ENCODE measurements at regions not wholly inside any gene's neighbourhood (a gene's known extent, or its start where the extent isn't known, plus 50 kb on each side); places are given as distances from the start of the nearest gene placed in this dataset.

GRCh38 chr12:17642340-17642650, 447.7 kb downstream of the RERGL start:
- H3F3A ChIP-seq (ENCODE audit: control insufficient read depth, insufficient read depth) = no peaks in the 10 kb centered on the region
- no peaks in the 10 kb centered on the region for H3K36me3 ChIP-seq (ENCODE audit: control insufficient read depth, low read length)
- no peaks in the 10 kb centered on the region for H3K79me2 ChIP-seq (ENCODE audit: control insufficient read depth, low read length)
- H3K27ac ChIP-seq (ENCODE audit: low read depth, low read length) = no peak overlapping the region
- H3K27me3 ChIP-seq (ENCODE audit: control insufficient read depth, low read length) = no peaks in the 10 kb centered on the region
- no peaks in the 10 kb centered on the region for H4K20me1 ChIP-seq (ENCODE audit: control insufficient read depth, insufficient read depth, low read depth, low read length)
- TF ChIP-seq, protein P1, sequence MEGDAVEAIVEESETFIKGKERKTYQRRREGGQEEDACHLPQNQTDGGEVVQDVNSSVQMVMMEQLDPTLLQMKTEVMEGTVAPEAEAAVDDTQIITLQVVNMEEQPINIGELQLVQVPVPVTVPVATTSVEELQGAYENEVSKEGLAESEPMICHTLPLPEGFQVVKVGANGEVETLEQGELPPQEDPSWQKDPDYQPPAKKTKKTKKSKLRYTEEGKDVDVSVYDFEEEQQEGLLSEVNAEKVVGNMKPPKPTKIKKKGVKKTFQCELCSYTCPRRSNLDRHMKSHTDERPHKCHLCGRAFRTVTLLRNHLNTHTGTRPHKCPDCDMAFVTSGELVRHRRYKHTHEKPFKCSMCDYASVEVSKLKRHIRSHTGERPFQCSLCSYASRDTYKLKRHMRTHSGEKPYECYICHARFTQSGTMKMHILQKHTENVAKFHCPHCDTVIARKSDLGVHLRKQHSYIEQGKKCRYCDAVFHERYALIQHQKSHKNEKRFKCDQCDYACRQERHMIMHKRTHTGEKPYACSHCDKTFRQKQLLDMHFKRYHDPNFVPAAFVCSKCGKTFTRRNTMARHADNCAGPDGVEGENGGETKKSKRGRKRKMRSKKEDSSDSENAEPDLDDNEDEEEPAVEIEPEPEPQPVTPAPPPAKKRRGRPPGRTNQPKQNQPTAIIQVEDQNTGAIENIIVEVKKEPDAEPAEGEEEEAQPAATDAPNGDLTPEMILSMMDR (IDR thresholded peaks at IDR 0.05; ENCODE audit: low read depth, low read length, poor library complexity, severe bottlenecking) = peak; percentile 46
- no peak for TF ChIP-seq EZH2phosphoT487 (IDR thresholded peaks at IDR 0.05; ENCODE audit: borderline replicate concordance, low read length)
- H3K4me3 ChIP-seq (ENCODE audit: low read length) = no peak overlapping the region
- peaks cover 11% of the 10 kb centered on the region for H3K4me1 ChIP-seq (ENCODE audit: control insufficient read depth, low read length)
- peak overlapping the region; percentile 34; the same call in 1 of the 2 replicates for H3K4me2 ChIP-seq (ENCODE audit: low read length)
- H3K9me2 ChIP-seq (replicated peaks; ENCODE audit: control insufficient read depth, low read length) = no peaks in the 10 kb centered on the region
- no peaks in the 10 kb centered on the region for H3K9me3 ChIP-seq (ENCODE audit: control insufficient read depth, insufficient read depth, low read length)

DNA sequence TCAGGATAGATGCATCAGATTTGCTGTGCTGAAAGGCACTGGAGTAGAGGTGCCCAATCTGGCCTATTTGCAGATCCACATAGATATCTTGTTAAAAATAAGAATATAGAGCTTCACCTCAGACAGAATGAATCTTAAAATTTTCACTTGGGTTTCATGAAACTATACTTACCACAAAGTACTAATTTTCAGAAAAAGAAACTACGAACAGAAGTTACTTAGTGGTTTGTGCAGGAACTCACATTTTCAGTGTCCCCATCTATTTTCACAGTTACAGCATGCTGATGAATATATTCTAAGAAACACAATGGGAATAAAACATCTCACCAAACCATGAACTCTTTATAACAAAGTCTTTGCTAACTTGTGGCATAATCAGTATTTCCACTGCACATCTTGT, 449.4 kb downstream of the RERGL start:
- H3K27ac ChIP-seq (ENCODE audit: low read depth, low read length) = no peak overlapping the region
- H3K4me1 ChIP-seq (ENCODE audit: control insufficient read depth, low read length) = peaks cover 11% of the 10 kb centered on the region
- no peak overlapping the region for H3K4me3 ChIP-seq (ENCODE audit: low read length)
- H3K36me3 ChIP-seq (ENCODE audit: control insufficient read depth, low read length) = no peaks in the 10 kb centered on the region
- no peaks in the 10 kb centered on the region for H3K79me2 ChIP-seq (ENCODE audit: control insufficient read depth, low read length)
- no peaks in the 10 kb centered on the region for H4K20me1 ChIP-seq (ENCODE audit: control insufficient read depth, insufficient read depth, low read depth, low read length)
- no peaks in the 10 kb centered on the region for H3F3A ChIP-seq (ENCODE audit: control insufficient read depth, insufficient read depth)
- no peak overlapping the region for H3K4me2 ChIP-seq (ENCODE audit: low read length)
- H3K27me3 ChIP-seq (ENCODE audit: control insufficient read depth, low read length) = no peaks in the 10 kb centered on the region
- no peak for TF ChIP-seq EZH2phosphoT487 (IDR thresholded peaks at IDR 0.05; ENCODE audit: borderline replicate concordance, low read length)
- TF ChIP-seq, protein P1 (IDR thresholded peaks at IDR 0.05; ENCODE audit: low read depth, low read length, poor library complexity, severe bottlenecking) = no peak
- H3K9me2 ChIP-seq (replicated peaks; ENCODE audit: control insufficient read depth, low read length) = no peaks in the 10 kb centered on the region
- H3K9me3 ChIP-seq (ENCODE audit: control insufficient read depth, insufficient read depth, low read length) = no peaks in the 10 kb centered on the region

DNA sequence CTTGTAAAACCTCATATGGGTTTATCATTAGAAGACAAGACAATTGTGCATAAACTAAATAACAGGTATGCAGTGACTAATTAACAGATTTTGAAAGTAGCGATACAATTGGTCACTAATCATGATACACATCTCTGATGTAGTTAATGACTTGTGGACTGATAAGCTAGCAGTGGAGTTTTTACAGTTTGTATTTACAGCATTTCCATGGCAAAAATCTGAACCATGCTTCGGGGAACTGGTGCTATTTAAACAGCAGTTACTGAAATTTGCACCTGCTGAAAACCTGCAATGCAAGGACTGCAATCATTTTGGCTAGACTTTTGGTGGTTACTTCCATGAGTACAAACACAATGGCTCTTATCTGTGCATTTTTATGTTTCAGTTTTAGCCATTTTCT, 471.2 kb downstream of the RERGL start:
- H3K4me1 ChIP-seq (ENCODE audit: control insufficient read depth, low read length) = no peaks in the 10 kb centered on the region
- no peaks in the 10 kb centered on the region for H3K27me3 ChIP-seq (ENCODE audit: control insufficient read depth, low read length)
- no peak overlapping the region for H3K4me2 ChIP-seq (ENCODE audit: low read length)
- TF ChIP-seq, protein P1 (IDR thresholded peaks at IDR 0.05; ENCODE audit: low read depth, low read length, poor library complexity, severe bottlenecking) = no peak
- TF ChIP-seq EZH2phosphoT487 (IDR thresholded peaks at IDR 0.05; ENCODE audit: borderline replicate concordance, low read length) = no peak
- H3K9me3 ChIP-seq (ENCODE audit: control insufficient read depth, insufficient read depth, low read length) = no peaks in the 10 kb centered on the region; the same call in 1 of the 2 replicates
- no peak overlapping the region for H3K27ac ChIP-seq (ENCODE audit: low read depth, low read length)
- H3K36me3 ChIP-seq (ENCODE audit: control insufficient read depth, low read length) = no peaks in the 10 kb centered on the region
- no peaks in the 10 kb centered on the region for H4K20me1 ChIP-seq (ENCODE audit: control insufficient read depth, insufficient read depth, low read depth, low read length)
- H3F3A ChIP-seq (ENCODE audit: control insufficient read depth, insufficient read depth) = no peaks in the 10 kb centered on the region
- no peaks in the 10 kb centered on the region for H3K9me2 ChIP-seq (replicated peaks; ENCODE audit: control insufficient read depth, low read length)
- H3K4me3 ChIP-seq (ENCODE audit: low read length) = no peak overlapping the region
- H3K79me2 ChIP-seq (ENCODE audit: control insufficient read depth, low read length) = no peaks in the 10 kb centered on the region

GRCh38 chr12:17609701-17610100, 480.3 kb downstream of the RERGL start:
- no peaks in the 10 kb centered on the region for H3F3A ChIP-seq (ENCODE audit: control insufficient read depth, insufficient read depth)
- H3K27ac ChIP-seq (ENCODE audit: low read depth, low read length) = no peak overlapping the region
- H4K20me1 ChIP-seq (ENCODE audit: control insufficient read depth, insufficient read depth, low read depth, low read length) = no peaks in the 10 kb centered on the region
- no peaks in the 10 kb centered on the region for H3K27me3 ChIP-seq (ENCODE audit: control insufficient read depth, low read length)
- H3K79me2 ChIP-seq (ENCODE audit: control insufficient read depth, low read length) = no peaks in the 10 kb centered on the region
- H3K4me1 ChIP-seq (ENCODE audit: control insufficient read depth, low read length) = no peaks in the 10 kb centered on the region
- no peak overlapping the region for H3K4me2 ChIP-seq (ENCODE audit: low read length)
- no peaks in the 10 kb centered on the region for H3K9me2 ChIP-seq (replicated peaks; ENCODE audit: control insufficient read depth, low read length)
- no peak overlapping the region for H3K4me3 ChIP-seq (ENCODE audit: low read length)
- no peaks in the 10 kb centered on the region for H3K9me3 ChIP-seq (ENCODE audit: control insufficient read depth, insufficient read depth, low read length)
- H3K36me3 ChIP-seq (ENCODE audit: control insufficient read depth, low read length) = no peaks in the 10 kb centered on the region
- TF ChIP-seq, protein P1 (IDR thresholded peaks at IDR 0.05; ENCODE audit: low read depth, low read length, poor library complexity, severe bottlenecking) = no peak
- no peak for TF ChIP-seq EZH2phosphoT487 (IDR thresholded peaks at IDR 0.05; ENCODE audit: borderline replicate concordance, low read length)
